PC-3 (cell line): ENCODE measurements at regions not wholly inside any gene's neighbourhood (a gene's known extent, or its start where the extent isn't known, plus 50 kb on each side); places are given as distances from the start of the nearest gene placed in this dataset.

Experiments used
- ATAC-seq: fragments of 200-7000 bp; cut with Tn5 transposase; 2 replicates; pipeline ENCODE4 v1.9.1; 2020; ENCODE audit warnings: mild to moderate bottlenecking, moderate library complexity
- BruUV-seq: library from RNA; stranded (reverse); fragments of 400-500 nt; replicated peaks from 2 replicates; lab custom pipeline; 2021; lab: Mats Ljungman, UMichigan
- CTCF ChIA-PET: fragments of 300-600 bp; sonication (Branson Sonifier 250); formaldehyde crosslinking; loops from one replicate; lab custom pipeline; 2022; ENCODE audit warnings: antibody characterized with exemption; lab: Charles Lee
- POLR2A ChIA-PET: fragments of 300-600 bp; sonication (Branson Sonifier 250); formaldehyde crosslinking; loops from one replicate; lab custom pipeline; 2022; ENCODE audit warnings: antibody characterized with exemption; ENCODE audit not compliant: unreplicated experiment; lab: Charles Lee
- DNase-seq: peaks from one replicate; pipeline ENCODE4 v3.0.0-alpha.2; 2015
- H2AFZ ChIP-seq: fragments of 300-600 bp; sonication (generic); 2 replicates; pipeline ENCODE4 v1.6.0; 2016; ENCODE audit warnings: antibody characterized with exemption, low read length
- H3F3A ChIP-seq: fragments of 300-600 bp; sonication (generic); one replicate; pipeline ENCODE4 v1.6.0; 2017; ENCODE audit warnings: antibody characterized with exemption, low read length, control low read depth, mild to moderate bottlenecking; ENCODE audit not compliant: unreplicated experiment
- H3K27ac ChIP-seq: fragments of 300-600 bp; sonication (generic); 2 replicates; pipeline ENCODE4 v1.5.1; 2016; ENCODE audit warnings: mild to moderate bottlenecking, low read length
- H3K27me3 ChIP-seq: fragments of 300-600 bp; sonication (generic); 2 replicates; pipeline ENCODE4 v1.6.1; 2016; ENCODE audit warnings: low read length, mixed read lengths
- H3K36me3 ChIP-seq: fragments of 300-600 bp; sonication (generic); 2 replicates; pipeline ENCODE4 v1.6.1; 2016; ENCODE audit warnings: low read depth, mixed run types, low read length, mixed read lengths
- H3K4me1 ChIP-seq: fragments of 300-600 bp; sonication (generic); 2 replicates; pipeline ENCODE4 v1.5.1; 2016; ENCODE audit warnings: low read length; ENCODE audit not compliant: insufficient read depth
- H3K4me2 ChIP-seq: fragments of 300-600 bp; sonication (generic); 2 replicates; pipeline ENCODE4 v1.6.0; 2016; ENCODE audit warnings: low read length
- H3K4me3 ChIP-seq: fragments of 300-600 bp; sonication (generic); 2 replicates; pipeline ENCODE4 v1.5.1; 2016; ENCODE audit warnings: mild to moderate bottlenecking, low read length, mixed read lengths
- H3K79me2 ChIP-seq: fragments of 300-600 bp; sonication (generic); 2 replicates; pipeline ENCODE4 v1.6.1; 2017; ENCODE audit warnings: low read length, mixed read lengths
- H3K9ac ChIP-seq: fragments of 300-600 bp; sonication (generic); 2 replicates; pipeline ENCODE4 v1.6.0; 2016; ENCODE audit warnings: mild to moderate bottlenecking, low read length
- H3K9me2 ChIP-seq: fragments of 300-600 bp; sonication (generic); replicated peaks from 2 replicates; pipeline ENCODE4 v1.6.1; 2016; ENCODE audit warnings: mixed run types, low read length, mixed read lengths
- H3K9me3 ChIP-seq: fragments of 300-600 bp; sonication (generic); 2 replicates; pipeline ENCODE4 v1.6.1; 2016; ENCODE audit warnings: low read length, mixed read lengths
- H4K20me1 ChIP-seq: fragments of 300-600 bp; sonication (generic); 2 replicates; pipeline ENCODE4 v1.6.1; 2016; ENCODE audit warnings: low read length, mixed read lengths
- CTCF ChIP-seq: fragments of 300-600 bp; sonication (generic); conservative IDR thresholded peaks from 2 replicates; pipeline ENCODE4 v1.5.1; 2017; ENCODE audit warnings: antibody characterized with exemption, low read depth, mild to moderate bottlenecking, low read length
- EZH2 ChIP-seq: fragments of 300-600 bp; sonication (generic); IDR thresholded peaks from one replicate; pipeline ENCODE4 v1.6.1; 2017; ENCODE audit warnings: antibody characterized with exemption, mild to moderate bottlenecking, low read length; ENCODE audit not compliant: unreplicated experiment
- EZH2phosphoT487 ChIP-seq: fragments of 300-600 bp; sonication (generic); IDR thresholded peaks from 2 replicates; pipeline ENCODE4 v1.6.1; 2018; ENCODE audit warnings: mild to moderate bottlenecking, antibody characterized with exemption, low read length, borderline replicate concordance
- intact Hi-C: fragments of 100-400 bp; cut with micrococcal nuclease; formaldehyde crosslinking; loops from 2 replicates; pipeline ENCODE4 v1.9.0; 2023

- H3K36me3 ChIP-seq: no peaks in the 10 kb centered on the region
- H4K20me1 ChIP-seq: no peaks in the 10 kb centered on the region
- H3K4me2 ChIP-seq: no peak overlapping the region
- H3K9me2 ChIP-seq: no peaks in the 10 kb centered on the region
- TF ChIP-seq CTCF (peak; percentile 87), EZH2 (no peak)
- H3K27me3 ChIP-seq: no peaks in the 10 kb centered on the region
- BruUV-seq: no TSS peak
- H2AFZ ChIP-seq: no peak overlapping the region
- intact Hi-C loops: loop anchor here (1.0 kb wide), 2 partner anchors 173 to 289 kb away; no protein-coding TSS in a partner anchor
- no peak overlapping the region for H3K27ac ChIP-seq
- no peaks in the 10 kb centered on the region; the same call in 1 of the 2 replicates for H3K4me1 ChIP-seq
- no peaks in the 10 kb centered on the region for H3K9me3 ChIP-seq
- no peaks in the 10 kb centered on the region for H3K79me2 ChIP-seq
- no peak overlapping the region for H3K4me3 ChIP-seq
- DNase-seq: peak; percentile 84
- H3K9ac ChIP-seq: no peak overlapping the region
- ChIA-PET CTCF (interaction anchor here (0.6 to 0.9 kb wide), 2 partner anchors 19 to 342 kb away, joined by 3 read pairs; no protein-coding TSS in a partner anchor), POLR2A (no interaction called here)
- peak; percentile 85 for ATAC-seq
- H3F3A ChIP-seq: no peaks in the 10 kb centered on the region
Measured at GRCh38 chr5:23820765-23821471, 313.5 kb downstream of the PRDM9 start.

- no peaks in the 10 kb centered on the region for H3K9me2 ChIP-seq
- H3K9me3 ChIP-seq: no peaks in the 10 kb centered on the region
- H3K4me1 ChIP-seq: no peaks in the 10 kb centered on the region; the same call in 1 of the 2 replicates
- intact Hi-C loops: no loop called here
- H3K36me3 ChIP-seq: no peaks in the 10 kb centered on the region
- H3K27ac ChIP-seq: no peak overlapping the region
- POLR2A ChIA-PET: no interaction called here
- no peaks in the 10 kb centered on the region for H4K20me1 ChIP-seq
- no peak overlapping the region for H3K9ac ChIP-seq
- H3K27me3 ChIP-seq: no peaks in the 10 kb centered on the region
- DNase-seq (no peak), ATAC-seq (no peak)
- CTCF ChIA-PET: no interaction called here
- BruUV-seq: no TSS peak
- no peaks in the 10 kb centered on the region for H3F3A ChIP-seq
- H3K4me3 ChIP-seq: no peak overlapping the region
- H2AFZ ChIP-seq: no peak overlapping the region
- H3K4me2 ChIP-seq: no peak overlapping the region
- TF ChIP-seq EZH2phosphoT487 (no peak), EZH2 (no peak)
- no peaks in the 10 kb centered on the region for H3K79me2 ChIP-seq
Measured at GRCh38 chr5:23823521-23823920, 316.1 kb downstream of the PRDM9 start.

DNA sequence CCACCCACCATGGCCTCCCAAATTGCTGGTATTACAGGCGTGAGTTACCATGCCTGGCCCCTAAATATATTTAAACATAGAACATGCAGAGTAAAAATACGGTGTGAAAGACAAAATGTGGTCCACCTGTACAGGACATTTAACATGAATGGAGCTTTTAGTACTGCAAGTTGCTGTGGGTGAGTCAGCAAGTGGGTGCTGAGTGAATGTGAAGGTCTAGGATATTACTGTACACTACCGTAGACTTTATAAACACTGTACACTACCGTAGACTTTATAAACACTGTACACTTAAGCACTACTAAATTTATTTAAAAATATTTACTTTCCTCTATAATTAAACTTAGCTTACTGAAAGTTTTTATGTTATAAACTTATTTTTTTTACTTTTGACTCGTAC lies 317.8 kb downstream of the PRDM9 start:
- Histone ChIP-seq H3K27me3 (no peaks in the 10 kb centered on the region), H3K4me2 (no peak overlapping the region), H3F3A (no peaks in the 10 kb centered on the region), H3K9ac (no peak overlapping the region), H3K9me3 (no peaks in the 10 kb centered on the region), H4K20me1 (no peaks in the 10 kb centered on the region), H3K4me3 (no peak overlapping the region), H3K27ac (no peak overlapping the region), H3K36me3 (no peaks in the 10 kb centered on the region), H2AFZ (no peak overlapping the region), H3K4me1 (no peaks in the 10 kb centered on the region; the same call in 1 of the 2 replicates), H3K79me2 (no peaks in the 10 kb centered on the region), H3K9me2 (no peaks in the 10 kb centered on the region)
- peak; percentile 19 for DNase-seq
- CTCF ChIA-PET: no interaction called here
- no peak for ATAC-seq
- POLR2A ChIA-PET: no interaction called here
- BruUV-seq: no TSS peak
- intact Hi-C loops: no loop called here
- TF ChIP-seq CTCF (no peak), EZH2phosphoT487 (no peak), EZH2 (no peak)
